Mesendoderm (in vitro differentiated cells): ENCODE measurements at regions not wholly inside any gene's neighbourhood (a gene's known extent, or its start where the extent isn't known, plus 50 kb on each side); places are given as distances from the start of the nearest gene placed in this dataset.

ENCODE experiments used
- DNase-seq: peaks from one replicate; pipeline ENCODE4 v3.0.0; 2013
- H2AK5ac ChIP-seq: 2 replicates; pipeline ENCODE4 v1.6.1; 2013; ENCODE audit warnings: low read length, inconsistent platforms
- H2BK120ac ChIP-seq: 2 replicates; pipeline ENCODE4 v1.6.1; 2013; ENCODE audit warnings: low read depth, mild to moderate bottlenecking, low read length, moderate library complexity, mixed read lengths
- H2BK15ac ChIP-seq: replicated peaks from 2 replicates; pipeline ENCODE4 v1.6.1; 2013; ENCODE audit warnings: low read depth, mild to moderate bottlenecking, moderate library complexity
- H2BK5ac ChIP-seq: 2 replicates; pipeline ENCODE4 v1.6.1; 2013; ENCODE audit warnings: low read length, inconsistent platforms
- H3K18ac ChIP-seq: 2 replicates; pipeline ENCODE4 v1.6.1; 2013; ENCODE audit warnings: mild to moderate bottlenecking, low read length, mixed read lengths
- H3K23ac ChIP-seq: one replicate; pipeline ENCODE4 v1.6.1; 2013; ENCODE audit warnings: low read length
- H3K27ac ChIP-seq: 2 replicates; pipeline ENCODE4 v1.5.1; 2013; ENCODE audit warnings: low read depth, mild to moderate bottlenecking, inconsistent platforms, low read length, moderate library complexity
- H3K27me3 ChIP-seq: 2 replicates; pipeline ENCODE4 v1.6.1; 2013; ENCODE audit warnings: low read length, control low read depth, mild to moderate bottlenecking, inconsistent platforms; ENCODE audit not compliant: insufficient read depth, poor library complexity
- H3K36me3 ChIP-seq: 2 replicates; pipeline ENCODE4 v1.6.1; 2013; ENCODE audit warnings: low read length, inconsistent platforms; ENCODE audit not compliant: control insufficient read depth, insufficient read depth
- H3K4ac ChIP-seq: one replicate; pipeline ENCODE4 v1.6.1; 2013; ENCODE audit warnings: low read depth, mild to moderate bottlenecking, low read length, moderate library complexity
- H3K4me1 ChIP-seq: 2 replicates; pipeline ENCODE4 v1.6.1; 2013; ENCODE audit warnings: low read depth, low read length, inconsistent platforms; ENCODE audit not compliant: control insufficient read depth
- H3K4me2 ChIP-seq: 2 replicates; pipeline ENCODE4 v1.6.1; 2013; ENCODE audit warnings: low read length
- H3K4me3 ChIP-seq: 2 replicates; pipeline ENCODE4 v1.5.1; 2013; ENCODE audit warnings: mild to moderate bottlenecking, low read length
- H3K56ac ChIP-seq: one replicate; pipeline ENCODE4 v1.6.1; 2013; ENCODE audit warnings: low read length
- H3K79me1 ChIP-seq: 2 replicates; pipeline ENCODE4 v1.6.1; 2013; ENCODE audit warnings: low read length, inconsistent platforms
- H3K79me2 ChIP-seq: 2 replicates; pipeline ENCODE4 v1.6.1; 2013; ENCODE audit warnings: mild to moderate bottlenecking, low read length; ENCODE audit not compliant: control insufficient read depth, insufficient read depth
- H3K9ac ChIP-seq: 2 replicates; pipeline ENCODE4 v1.6.1; 2013; ENCODE audit warnings: low read length, inconsistent platforms
- H4K5ac ChIP-seq: one replicate; pipeline ENCODE4 v1.6.1; 2013; ENCODE audit warnings: low read length
- H4K8ac ChIP-seq: one replicate; pipeline ENCODE4 v1.6.1; 2013; ENCODE audit warnings: low read depth, mild to moderate bottlenecking, control low read depth, low read length, moderate library complexity
- WGBS: extraction: QIAGEN DNeasy Blood & Tissue Kit; methylation state at CpG from one replicate; pipeline ENCODE4 v1.1.7; 2013; ENCODE audit warnings: low lambda C conversion rate, missing lambda C conversion rate; ENCODE audit not compliant: insufficient coverage; ENCODE audit errors: extremely low coverage; 5-methylcytosine and 5-hydroxymethylcytosine counted together

- Histone ChIP-seq H3K36me3 (no peaks in the 10 kb centered on the region), H2BK5ac (no peak overlapping the region), H3K27ac (peak overlapping the region; percentile 13), H4K5ac (no peak overlapping the region), H3K79me2 (no peaks in the 10 kb centered on the region), H3K23ac (no peak overlapping the region), H3K56ac (no peak overlapping the region), H3K4me2 (no peak overlapping the region), H3K18ac (peak overlapping the region; percentile 83), H3K4me1 (peaks cover 8% of the 10 kb centered on the region), H2BK120ac (no peak overlapping the region), H3K27me3 (no peaks in the 10 kb centered on the region), H2BK15ac (no peak overlapping the region), H3K9ac (no peak overlapping the region), H2AK5ac (no peak overlapping the region), H3K4me3 (no peak overlapping the region), H3K4ac (no peak overlapping the region), H4K8ac (no peak overlapping the region), H3K79me1 (no peaks in the 10 kb centered on the region)
- WGBS = no CpG with 5 or more reads among the region's 1 CpG
- peak; percentile 89 for DNase-seq
These were observed 98.4 kb upstream of the NREP start for GRCh38 chr5:111855356-111855755.

- no peak overlapping the region for H3K56ac ChIP-seq
- H3K79me1 ChIP-seq = no peaks in the 10 kb centered on the region
- no peak overlapping the region for H4K8ac ChIP-seq
- no peak overlapping the region for H2BK5ac ChIP-seq
- no peaks in the 10 kb centered on the region for H3K79me2 ChIP-seq
- no peaks in the 10 kb centered on the region for H3K27me3 ChIP-seq
- no peak overlapping the region for H2BK15ac ChIP-seq
- no peak overlapping the region for H2AK5ac ChIP-seq
- H3K4me2 ChIP-seq = no peak overlapping the region
- H3K4me3 ChIP-seq = no peak overlapping the region
- no peak overlapping the region for H3K27ac ChIP-seq
- H3K4ac ChIP-seq = no peak overlapping the region
- DNase-seq = peak; percentile 68
- WGBS = no CpG with 5 or more reads among the region's 2 CpGs
- H3K36me3 ChIP-seq = no peaks in the 10 kb centered on the region
- H3K9ac ChIP-seq = no peak overlapping the region
- H3K23ac ChIP-seq = no peak overlapping the region
- peak overlapping the region; percentile 36 for H2BK120ac ChIP-seq
- no peak overlapping the region for H4K5ac ChIP-seq
- peaks cover 8% of the 10 kb centered on the region for H3K4me1 ChIP-seq
- H3K18ac ChIP-seq = peak overlapping the region; percentile 31
These were observed 97.2 kb upstream of the NREP start for GRCh38 chr5:111854186-111854585.

GRCh38 chr5:111853748-111854147 lies 96.8 kb upstream of the NREP start:
- no peaks in the 10 kb centered on the region for H3K27me3 ChIP-seq
- no CpG with 5 or more reads among the region's 3 CpGs for WGBS
- H3K79me1 ChIP-seq = no peaks in the 10 kb centered on the region
- no peak overlapping the region for H4K8ac ChIP-seq
- H2BK5ac ChIP-seq = no peak overlapping the region
- H3K27ac ChIP-seq = no peak overlapping the region
- H3K23ac ChIP-seq = no peak overlapping the region
- no peak for DNase-seq
- no peaks in the 10 kb centered on the region for H3K79me2 ChIP-seq
- no peak overlapping the region for H4K5ac ChIP-seq
- peak overlapping the region; percentile 36 for H2BK120ac ChIP-seq
- H2AK5ac ChIP-seq = no peak overlapping the region
- H3K4me2 ChIP-seq = no peak overlapping the region
- H3K18ac ChIP-seq = peak overlapping the region; percentile 31
- H3K9ac ChIP-seq = no peak overlapping the region
- no peaks in the 10 kb centered on the region for H3K36me3 ChIP-seq
- H3K4me3 ChIP-seq = no peak overlapping the region
- H2BK15ac ChIP-seq = no peak overlapping the region
- H3K4ac ChIP-seq = peak overlapping the region; percentile 79
- peaks cover 8% of the 10 kb centered on the region for H3K4me1 ChIP-seq
- no peak overlapping the region for H3K56ac ChIP-seq

- H3K4me1 ChIP-seq = peaks cover 8% of the 10 kb centered on the region
- H3K4me3 ChIP-seq = no peak overlapping the region
- no peak overlapping the region for H3K9ac ChIP-seq
- no peaks in the 10 kb centered on the region for H3K79me2 ChIP-seq
- no peaks in the 10 kb centered on the region for H3K36me3 ChIP-seq
- H4K8ac ChIP-seq = no peak overlapping the region
- no peak overlapping the region for H3K23ac ChIP-seq
- H3K27me3 ChIP-seq = no peaks in the 10 kb centered on the region
- H3K79me1 ChIP-seq = no peaks in the 10 kb centered on the region
- no CpG with 5 or more reads among the region's 4 CpGs for WGBS
- no peak overlapping the region for H3K27ac ChIP-seq
- no peak overlapping the region for H2BK5ac ChIP-seq
- no peak overlapping the region for H2BK120ac ChIP-seq
- no peak overlapping the region for H3K18ac ChIP-seq
- no peak overlapping the region for H4K5ac ChIP-seq
- no peak overlapping the region for H3K4me2 ChIP-seq
- H3K4ac ChIP-seq = no peak overlapping the region
- peak overlapping the region; percentile 61 for H2BK15ac ChIP-seq
- H2AK5ac ChIP-seq = no peak overlapping the region
- DNase-seq = no peak
- no peak overlapping the region for H3K56ac ChIP-seq
These were observed 94.9 kb upstream of the NREP start for GRCh38 chr5:111851631-111852548.

DNA sequence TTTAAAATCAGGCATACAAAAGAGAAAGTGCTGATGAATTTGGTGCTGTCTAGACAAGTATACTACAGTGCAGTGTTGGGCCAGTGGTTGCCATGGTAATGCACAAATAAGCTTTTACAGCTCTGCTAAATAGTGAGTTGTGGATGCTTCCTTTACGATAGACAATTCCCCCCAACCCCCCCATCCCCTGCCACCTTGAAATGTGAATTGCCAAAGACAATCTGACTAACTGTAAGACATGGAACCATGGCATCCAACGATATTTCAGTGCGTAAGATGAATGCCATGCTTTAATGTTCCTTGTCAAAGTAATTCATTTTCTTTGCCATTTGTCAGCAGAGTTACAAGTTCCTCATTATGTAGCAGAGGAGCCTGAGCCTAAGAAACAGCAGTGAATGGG lies 91.5 kb upstream of the NREP start:
- no CpG with 5 or more reads among the region's 3 CpGs for WGBS
- no peak for DNase-seq
- Histone ChIP-seq H2BK15ac (no peak overlapping the region), H3K79me2 (no peaks in the 10 kb centered on the region), H3K27ac (no peak overlapping the region), H4K5ac (no peak overlapping the region), H2BK120ac (no peak overlapping the region), H3K79me1 (no peaks in the 10 kb centered on the region), H2BK5ac (no peak overlapping the region), H2AK5ac (no peak overlapping the region), H3K23ac (no peak overlapping the region), H3K4me3 (no peak overlapping the region), H3K27me3 (no peaks in the 10 kb centered on the region), H3K4me1 (no peaks in the 10 kb centered on the region), H3K4me2 (no peak overlapping the region), H3K36me3 (no peaks in the 10 kb centered on the region), H3K4ac (no peak overlapping the region), H4K8ac (no peak overlapping the region), H3K18ac (no peak overlapping the region), H3K56ac (no peak overlapping the region), H3K9ac (no peak overlapping the region)
